A204.1 (cell line): ENCODE measurements at regions not wholly inside any gene's neighbourhood (a gene's known extent, or its start where the extent isn't known, plus 50 kb on each side); places are given as distances from the start of the nearest gene placed in this dataset.

Experiments used
- FAIRE-seq: peaks from 2 replicates; lab custom pipeline; 2012; peaks lifted over from hg19 to GRCh38; lab: Jason Lieb, UNC

GRCh38 chr21:22584308-22584707, 1586.1 kb downstream of the NCAM2 start:
- no peak for FAIRE-seq

DNA sequence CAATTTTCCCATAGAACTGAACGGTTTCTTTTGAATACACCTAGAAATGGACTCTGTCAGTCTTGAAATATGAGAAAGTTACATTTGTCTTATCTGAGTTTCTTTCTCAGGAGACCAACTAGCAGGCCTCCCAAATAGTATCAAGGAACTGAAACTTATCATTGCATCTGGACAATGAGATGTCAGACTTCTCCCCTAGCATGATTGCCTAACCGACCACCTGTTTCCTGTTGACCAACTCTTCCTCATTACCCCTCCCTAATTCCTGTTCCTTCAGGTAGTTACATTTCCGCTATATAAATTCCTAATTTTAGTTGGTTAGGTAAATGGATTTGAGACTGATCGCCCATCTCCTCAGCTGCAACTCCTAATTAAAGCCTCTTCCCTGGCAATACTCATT, 1587.3 kb downstream of the NCAM2 start:
- FAIRE-seq, result no peak

GRCh38 chr21:22597660-22598255, 1599.5 kb downstream of the NCAM2 start:
- no peak for FAIRE-seq

GRCh38 chr21:22609802-22610201, 1611.6 kb downstream of the NCAM2 start:
- no peak for FAIRE-seq

DNA sequence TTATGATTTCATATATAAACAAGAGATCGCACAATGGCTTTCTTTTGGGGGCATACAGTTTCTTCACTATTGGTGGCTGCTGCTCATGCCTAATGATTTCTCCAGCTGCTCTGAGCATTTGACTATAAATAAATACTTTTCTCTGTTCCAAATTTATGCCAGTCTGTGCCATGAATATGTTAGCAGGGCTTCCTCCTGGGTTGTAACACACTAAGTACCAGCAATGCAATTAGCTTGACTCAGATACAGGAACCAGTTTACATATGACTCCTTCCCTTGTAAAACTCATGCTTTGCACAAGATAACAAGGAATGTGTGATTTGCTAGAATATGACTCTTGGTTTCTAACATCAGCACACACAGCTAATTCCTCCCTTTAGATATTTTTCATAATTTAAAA, 1629.7 kb downstream of the NCAM2 start:
- FAIRE-seq, result no peak

DNA sequence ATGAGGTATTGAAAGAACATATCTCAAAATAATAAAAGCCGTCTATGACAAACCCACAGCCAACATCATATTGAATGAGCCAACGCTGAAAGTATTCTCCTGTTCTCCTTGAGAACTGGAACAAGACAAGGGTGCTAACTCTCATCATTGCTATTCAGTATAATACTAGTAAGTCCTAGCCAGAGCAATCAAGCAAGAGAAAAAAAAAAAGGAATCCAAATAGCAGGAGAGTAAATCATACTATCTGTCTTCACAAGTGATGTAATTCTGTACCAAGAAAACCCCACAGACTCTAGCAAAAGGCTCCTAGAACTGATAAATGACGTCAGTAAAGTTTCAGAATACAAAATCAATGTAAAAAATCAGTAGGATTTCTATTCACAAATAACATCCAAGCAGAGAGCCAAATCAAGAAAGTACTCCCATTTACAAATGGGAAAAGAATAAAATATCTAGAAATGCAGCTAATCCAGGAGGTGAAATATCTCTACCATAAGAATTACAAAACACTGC, 1632.8 kb downstream of the NCAM2 start:
- no peak for FAIRE-seq

- FAIRE-seq, result no peak
These were observed 1634.0 kb downstream of the NCAM2 start for GRCh38 chr21:22632176-22632575.

GRCh38 chr21:22649246-22649645, 1651.0 kb downstream of the NCAM2 start:
- FAIRE-seq, result no peak

DNA sequence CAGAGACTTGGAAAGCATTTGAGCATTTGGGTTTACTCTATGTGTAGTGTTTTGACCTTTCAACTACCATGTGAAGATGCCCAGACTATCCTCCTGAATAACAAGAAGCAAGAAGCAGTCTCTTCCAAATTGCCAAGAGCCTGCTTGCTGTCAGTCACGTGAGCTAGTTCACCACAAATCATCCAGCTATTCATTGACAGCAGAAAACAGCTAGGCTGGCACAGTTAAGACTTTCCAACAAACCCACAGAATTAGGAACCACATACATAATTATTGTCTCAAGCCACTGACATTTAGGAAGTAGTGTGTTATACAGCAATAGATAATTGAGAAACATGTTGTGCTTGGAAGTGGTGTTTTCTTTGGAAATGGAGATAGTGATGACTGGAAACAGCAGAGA, 1652.0 kb downstream of the NCAM2 start:
- no peak for FAIRE-seq

- FAIRE-seq, result no peak
These were observed 1659.6 kb downstream of the NCAM2 start for GRCh38 chr21:22657781-22658180.

DNA sequence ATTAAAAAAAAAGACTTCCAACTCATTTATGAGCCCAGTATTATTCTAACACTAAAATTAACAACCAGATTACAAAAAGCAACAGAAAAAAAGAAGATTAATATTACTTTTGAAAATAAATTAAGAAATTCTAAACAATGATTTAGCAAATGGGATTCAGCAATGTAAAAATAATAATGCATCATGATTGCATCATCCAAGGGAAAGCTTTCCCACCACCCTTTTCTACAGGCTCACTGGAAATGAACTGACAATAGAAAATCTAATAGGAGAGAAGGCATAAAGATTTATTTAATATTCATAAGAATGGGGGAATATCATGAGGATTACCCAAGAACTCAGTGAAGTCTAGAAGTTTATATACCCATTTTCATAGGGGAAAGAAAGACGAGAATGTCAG, 1671.9 kb downstream of the NCAM2 start:
- FAIRE-seq, result no peak

DNA sequence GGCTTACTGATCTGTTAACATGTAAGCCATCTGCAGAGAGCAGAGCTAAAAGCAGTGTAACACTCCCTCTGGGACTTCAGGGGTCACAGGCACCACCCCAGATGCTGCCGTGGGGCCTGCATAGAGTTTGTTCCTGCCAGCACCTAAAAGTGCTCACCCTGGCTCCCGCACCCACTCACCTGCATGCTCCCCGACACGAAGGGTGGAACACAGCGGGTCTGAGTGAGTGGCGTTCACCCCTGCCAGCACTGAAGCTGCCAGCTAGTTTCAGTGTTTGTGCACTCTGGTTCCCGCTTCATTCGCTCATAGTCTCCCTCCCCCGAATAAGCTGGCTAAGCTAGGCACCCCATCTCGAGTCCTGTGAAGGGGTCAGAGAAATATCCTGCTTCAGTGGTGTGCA, 1681.0 kb downstream of the NCAM2 start:
- FAIRE-seq, result no peak

DNA sequence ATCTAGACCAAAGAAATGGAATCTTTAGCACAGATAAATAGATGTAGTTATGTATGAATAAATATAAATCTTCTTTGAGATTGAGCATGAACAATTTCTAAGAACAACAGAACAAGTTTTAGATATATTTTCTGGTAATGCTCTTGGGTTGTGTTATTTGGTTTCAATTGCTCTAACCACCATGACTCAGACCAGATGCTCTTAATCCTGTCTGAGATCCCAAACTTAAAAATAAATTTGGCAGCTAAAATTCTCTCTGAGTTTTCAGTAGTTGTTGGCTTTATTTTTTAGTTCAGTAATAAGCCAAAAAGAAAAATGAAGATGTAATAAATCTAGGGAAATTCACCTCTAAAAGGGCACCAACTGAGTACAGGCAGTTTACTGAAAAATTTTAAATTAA, 1693.4 kb downstream of the NCAM2 start:
- no peak for FAIRE-seq

DNA sequence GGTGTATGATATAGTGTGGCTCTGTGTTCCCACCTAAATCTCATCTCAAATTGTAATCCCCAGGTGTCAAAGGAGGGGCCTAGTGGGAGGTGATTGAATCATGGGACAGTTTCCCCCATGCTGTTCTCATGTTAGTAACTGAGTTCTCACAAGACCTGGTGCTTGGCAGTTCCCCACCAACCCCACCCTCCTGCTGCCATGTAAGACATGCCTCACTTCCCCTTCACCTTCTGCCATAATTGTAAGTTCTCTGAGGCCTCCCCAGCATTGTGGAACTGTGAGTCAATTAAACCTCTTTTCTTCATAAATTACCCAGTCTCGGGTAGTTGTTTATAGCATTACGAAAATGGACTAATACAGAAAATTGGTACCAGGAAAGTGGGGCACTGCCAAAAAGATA, 1705.3 kb downstream of the NCAM2 start:
- no peak for FAIRE-seq

DNA sequence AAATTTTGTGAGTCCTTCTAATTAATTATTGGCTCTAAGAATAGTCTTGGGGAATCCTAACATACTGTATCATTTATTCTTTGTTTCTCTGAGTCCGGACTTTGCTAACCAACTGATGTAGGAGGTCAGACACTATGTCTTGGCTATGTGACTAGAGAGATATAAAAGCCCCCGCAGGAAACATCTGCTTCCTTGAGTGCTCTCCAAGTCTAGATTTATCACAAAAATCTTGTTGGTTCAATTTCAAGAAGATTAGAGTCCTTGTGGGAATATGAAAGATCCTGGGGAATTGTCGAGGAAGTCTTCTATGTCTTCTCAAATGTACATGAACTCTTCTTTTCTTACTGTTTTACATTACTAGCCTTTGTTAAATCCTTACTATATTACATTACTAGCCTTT, 1712.5 kb downstream of the NCAM2 start:
- no peak for FAIRE-seq

- FAIRE-seq, result no peak
These were observed 1713.4 kb downstream of the NCAM2 start for GRCh38 chr21:22711636-22712035.

- no peak for FAIRE-seq
These were observed 1727.2 kb downstream of the NCAM2 start for GRCh38 chr21:22725436-22725835.

GRCh38 chr21:22728091-22728490, 1729.9 kb downstream of the NCAM2 start:
- no peak for FAIRE-seq

GRCh38 chr21:22743085-22743484, 1744.9 kb downstream of the NCAM2 start:
- FAIRE-seq, result no peak

DNA sequence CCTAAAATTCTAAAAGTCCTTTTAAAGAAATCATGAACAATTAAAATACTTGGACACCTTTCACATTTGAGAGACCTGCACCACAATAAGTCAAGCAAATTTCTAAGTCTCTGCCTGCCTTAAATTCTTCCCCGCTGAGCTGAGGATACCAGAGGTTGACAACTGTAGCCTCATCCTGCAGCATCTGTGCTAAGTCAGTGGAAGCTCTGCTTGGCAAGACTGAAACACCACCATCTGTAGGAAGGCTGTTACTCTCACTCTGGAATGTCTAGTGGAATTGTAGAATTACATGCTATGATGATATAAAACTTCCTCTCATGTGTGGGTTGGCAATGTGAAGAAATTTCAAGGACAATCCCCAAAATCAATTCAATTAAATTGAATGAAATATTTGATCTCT, 1756.5 kb downstream of the NCAM2 start:
- no peak for FAIRE-seq

DNA sequence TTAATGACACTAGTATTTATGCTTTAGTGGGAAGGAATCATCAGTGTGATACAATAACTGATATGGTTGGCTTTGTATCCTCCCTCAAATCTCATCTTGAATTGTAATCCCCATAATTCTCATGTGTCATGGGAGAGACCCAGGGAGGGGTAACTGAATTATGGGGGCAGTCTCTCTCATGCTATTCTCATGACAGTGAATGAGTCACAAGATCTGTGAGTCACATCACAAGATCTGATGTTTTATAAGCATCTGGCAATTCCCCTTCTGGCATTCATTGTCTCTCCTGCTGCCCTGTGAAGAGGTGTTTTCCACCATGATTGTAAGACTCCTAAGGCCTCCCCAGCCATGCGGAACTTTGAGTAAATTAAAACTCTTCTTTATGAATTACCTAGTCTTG, 1760.3 kb downstream of the NCAM2 start:
- FAIRE-seq, result no peak

DNA sequence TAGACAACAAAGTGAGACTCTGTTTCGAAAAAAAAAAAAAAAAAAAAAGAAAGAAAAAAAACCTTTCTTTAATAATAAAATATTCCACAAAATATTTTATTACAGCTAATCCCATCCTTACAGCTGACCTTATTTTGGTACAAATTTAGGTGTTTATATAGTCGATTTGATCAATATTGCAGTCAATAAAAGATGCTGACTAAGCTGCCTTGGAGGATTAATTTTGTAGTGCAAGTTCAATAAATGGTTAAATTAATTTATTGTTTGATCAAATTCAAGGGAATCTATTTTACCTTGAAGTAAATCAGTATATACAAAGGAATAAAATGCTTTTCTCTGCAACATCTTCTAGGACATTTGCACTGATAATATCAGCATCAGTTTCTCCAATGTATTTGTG, 1764.3 kb downstream of the NCAM2 start:
- no peak for FAIRE-seq

GRCh38 chr21:22763442-22763841, 1765.2 kb downstream of the NCAM2 start:
- no peak for FAIRE-seq

- no peak for FAIRE-seq
These were observed 1766.0 kb downstream of the NCAM2 start for GRCh38 chr21:22764222-22764621.

- FAIRE-seq, result no peak
These were observed 1793.2 kb downstream of the NCAM2 start for GRCh38 chr21:22791376-22791775.
